NCI-H526 (cell line): ENCODE measurements at regions not wholly inside any gene's neighbourhood (a gene's known extent, or its start where the extent isn't known, plus 50 kb on each side); places are given as distances from the start of the nearest gene placed in this dataset.
"Not testable (repeated sequence)": the region's sequence is repeated elsewhere in the genome, so short reads cannot be mapped to it uniquely, and the experiment has no call there.

ENCODE experiments used
- DNase-seq, 2 experiments: peaks; one replicate each; lab custom pipeline; 2025; lab: John Stamatoyannopoulos, UW

DNA sequence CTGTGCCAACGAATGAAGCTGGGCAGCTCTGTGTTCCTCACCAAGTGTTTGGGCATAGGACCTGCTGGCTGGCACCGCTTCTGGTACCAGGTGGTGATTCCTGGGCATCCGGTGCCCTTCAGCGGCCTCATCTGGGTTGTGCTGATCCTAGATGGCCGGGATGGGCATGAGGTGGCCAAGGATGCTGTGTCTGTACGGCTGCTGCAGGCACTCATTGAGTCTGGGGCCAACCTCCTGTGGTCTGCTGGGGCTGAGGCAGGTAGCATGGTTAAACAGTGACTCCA, 96.1 kb upstream of the PLEKHM1 start:
- not testable (repeated sequence) for DNase-seq

DNA sequence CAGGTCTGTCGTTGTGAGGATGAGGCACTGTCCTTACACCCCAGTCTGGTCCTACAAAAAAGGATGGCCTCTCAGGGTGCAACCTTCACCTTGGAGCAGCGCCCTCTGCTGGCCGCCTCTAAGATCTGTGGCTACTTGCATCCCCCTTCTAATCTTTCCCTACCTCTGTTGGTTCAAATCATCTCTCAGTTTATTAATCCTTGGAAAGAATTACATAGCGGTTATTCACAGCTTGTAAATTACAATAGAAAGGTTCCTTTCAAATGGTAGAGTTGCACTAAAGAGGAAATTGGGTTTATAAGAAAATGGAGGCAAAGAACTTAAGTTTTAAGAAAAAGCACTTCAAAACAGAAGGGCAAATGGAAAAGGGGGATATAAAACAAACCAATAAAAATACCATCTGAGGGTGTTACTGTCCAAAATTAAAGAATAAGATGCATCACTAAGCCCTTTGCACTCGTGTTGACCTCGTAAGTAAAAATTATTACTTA, 102.0 kb upstream of the PLEKHM1 start:
- not testable (repeated sequence) for DNase-seq

DNA sequence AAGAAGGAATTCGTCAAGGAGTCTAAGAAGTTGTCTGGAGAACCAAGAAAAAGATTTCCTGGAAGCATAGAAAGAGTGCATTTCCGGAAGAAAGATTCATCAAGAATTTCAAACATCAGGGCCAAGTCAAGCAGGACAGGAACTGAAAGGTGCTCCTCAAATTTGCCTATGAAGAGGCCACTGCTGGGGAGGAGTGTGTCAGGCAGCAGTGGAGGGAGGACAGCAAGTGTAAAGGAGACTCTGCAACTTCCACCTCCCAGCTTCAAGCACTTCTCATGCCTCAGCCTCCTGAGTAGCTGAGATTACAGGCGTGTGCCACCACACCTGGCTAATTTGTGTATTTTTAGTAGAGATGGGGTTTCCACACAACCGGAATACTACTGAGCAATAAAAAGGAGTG, 105.8 kb upstream of the PLEKHM1 start:
- not testable (repeated sequence) for DNase-seq

- DNase-seq, result not testable (repeated sequence)
Observed at GRCh38 chr17:45600052-45601012, 109.8 kb upstream of the PLEKHM1 start.

DNA sequence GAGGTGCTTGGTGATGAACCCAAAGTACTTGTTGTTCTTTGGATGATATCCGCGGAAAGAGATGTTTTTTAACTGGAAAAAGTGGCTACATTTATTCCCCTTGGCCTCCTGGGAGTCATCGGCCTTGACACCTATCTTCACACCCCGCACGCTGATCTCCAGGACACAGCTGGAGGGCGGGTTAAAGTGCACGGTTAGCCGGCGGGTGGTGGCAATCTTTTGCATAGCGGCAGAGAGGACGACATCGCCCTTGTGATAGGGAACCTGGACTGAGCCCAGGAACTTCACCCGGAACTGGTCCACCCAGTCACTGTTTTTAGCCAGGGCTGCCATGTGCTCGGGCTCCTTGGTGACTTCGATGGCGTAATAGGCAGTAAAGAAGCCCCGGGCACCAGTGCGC, 110.5 kb upstream of the PLEKHM1 start:
- DNase-seq, result not testable (repeated sequence)

DNA sequence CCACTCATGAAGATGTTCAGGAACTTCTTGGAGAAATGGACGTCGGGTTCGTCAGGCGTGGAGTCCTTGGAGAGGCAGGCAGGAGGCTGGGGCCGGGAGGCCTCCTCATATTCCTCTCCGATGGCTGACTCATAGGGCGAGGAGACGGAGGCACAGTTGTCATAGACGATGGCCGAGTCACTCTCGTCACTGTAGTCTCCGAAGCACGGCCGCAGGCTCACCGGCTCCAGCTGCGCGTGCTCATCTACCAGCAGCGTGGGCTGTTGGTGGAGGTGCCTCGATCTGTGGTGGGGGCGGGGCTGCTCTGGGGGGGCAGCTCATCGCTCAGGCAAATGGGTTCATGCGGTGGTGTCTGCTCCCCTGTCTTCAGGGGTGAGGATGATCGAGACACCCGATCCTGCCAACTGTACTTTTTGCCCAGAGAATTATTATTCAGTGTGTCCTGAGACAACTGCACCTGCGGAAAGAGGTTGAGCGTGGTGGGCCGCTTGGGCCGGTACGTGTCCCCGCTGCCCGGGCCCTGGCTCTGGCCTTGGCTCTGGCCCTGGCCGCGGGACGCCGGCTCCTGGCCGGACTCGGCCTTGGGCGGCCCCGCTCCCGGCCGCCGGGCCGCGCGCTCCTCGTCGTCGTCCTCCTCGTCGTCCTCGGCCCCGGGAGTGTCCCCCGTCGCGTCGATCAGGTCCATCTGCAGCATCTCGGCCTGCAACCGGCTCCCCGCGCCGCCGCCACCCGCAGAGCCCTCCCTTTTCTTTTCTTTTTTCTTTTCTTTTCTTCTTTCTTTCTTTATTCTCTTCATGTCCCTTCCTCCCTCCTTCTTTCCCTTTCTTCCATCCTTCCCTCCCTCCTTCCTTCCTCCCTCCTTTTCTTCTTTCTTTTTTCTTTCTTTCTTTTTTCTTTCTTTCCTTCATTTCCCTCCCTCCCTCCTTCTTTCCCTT, 111.4 kb upstream of the PLEKHM1 start:
- not testable (repeated sequence) for DNase-seq

- not testable (repeated sequence) for DNase-seq
Observed at GRCh38 chr17:45605751-45606150, 115.2 kb upstream of the PLEKHM1 start.

GRCh38 chr17:45619984-45620405, 129.5 kb upstream of the PLEKHM1 start:
- DNase-seq, result not testable (repeated sequence)

DNA sequence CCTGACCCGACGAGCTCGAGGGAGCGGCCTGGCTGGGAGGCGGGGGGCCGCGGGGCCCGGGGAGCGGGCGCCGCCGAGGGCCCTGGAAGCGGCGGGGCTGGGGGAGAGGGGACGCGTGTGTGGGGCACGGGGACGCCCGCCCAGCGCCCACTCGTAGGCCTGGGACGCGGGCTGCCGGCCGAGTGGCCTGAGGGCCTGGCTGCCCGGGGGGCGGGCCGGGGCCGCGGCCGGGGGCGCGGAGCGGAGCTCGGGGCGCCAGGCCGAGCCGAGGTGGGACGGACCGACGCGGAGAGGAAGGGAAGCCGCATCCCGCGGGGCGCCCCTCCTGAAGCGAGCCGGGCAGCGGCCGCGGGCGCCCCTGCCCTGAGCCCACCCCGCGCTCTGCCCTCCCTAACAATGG, 129.9 kb upstream of the PLEKHM1 start:
- not testable (repeated sequence) for DNase-seq

DNA sequence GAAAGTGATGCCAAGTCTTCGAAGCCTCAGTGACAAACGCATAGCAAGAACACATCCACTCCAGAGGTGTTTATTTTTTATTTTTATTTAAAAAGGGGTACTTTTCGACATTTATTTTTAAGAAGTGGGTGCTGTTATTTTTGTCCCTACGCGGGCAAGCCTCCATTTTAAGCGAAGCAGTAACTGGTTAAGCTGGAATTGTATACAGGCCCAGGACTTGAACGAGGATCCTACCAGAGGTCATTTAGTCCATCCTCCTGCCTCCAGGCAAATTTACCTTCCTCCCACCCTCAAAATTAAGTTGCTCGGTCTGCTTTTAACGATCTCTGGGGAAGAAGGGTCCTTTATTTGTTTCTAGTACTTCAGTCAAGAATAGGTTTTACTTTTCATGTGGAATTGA, 130.6 kb upstream of the PLEKHM1 start:
- not testable (repeated sequence) for DNase-seq

DNA sequence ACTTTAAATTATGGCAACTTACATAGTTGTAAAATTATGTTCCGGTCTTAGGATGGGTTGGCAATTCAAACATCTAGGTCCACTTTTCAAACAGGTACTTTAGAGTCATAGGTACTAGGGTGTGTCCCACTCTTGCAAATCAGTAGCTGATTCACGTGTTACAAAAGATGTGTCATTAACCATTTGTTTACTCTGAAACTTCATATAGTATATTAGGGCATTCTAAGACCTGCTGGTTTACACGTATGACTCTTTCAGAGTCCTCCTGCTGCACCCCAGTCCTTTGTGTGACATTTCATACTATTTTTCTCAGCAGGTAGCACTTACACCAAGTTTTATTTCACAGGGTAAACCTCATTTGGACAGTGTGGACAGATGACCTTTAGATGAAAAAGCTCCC, 131.8 kb upstream of the PLEKHM1 start:
- DNase-seq, result not testable (repeated sequence)

- DNase-seq, result no peak
Observed at GRCh38 chr17:45628019-45628418, 137.5 kb upstream of the PLEKHM1 start.

GRCh38 chr17:45631941-45632340, 141.4 kb upstream of the PLEKHM1 start:
- no peak for DNase-seq

GRCh38 chr17:45639297-45639849, 144.7 kb upstream of the CRHR1 start:
- no peak for DNase-seq

DNA sequence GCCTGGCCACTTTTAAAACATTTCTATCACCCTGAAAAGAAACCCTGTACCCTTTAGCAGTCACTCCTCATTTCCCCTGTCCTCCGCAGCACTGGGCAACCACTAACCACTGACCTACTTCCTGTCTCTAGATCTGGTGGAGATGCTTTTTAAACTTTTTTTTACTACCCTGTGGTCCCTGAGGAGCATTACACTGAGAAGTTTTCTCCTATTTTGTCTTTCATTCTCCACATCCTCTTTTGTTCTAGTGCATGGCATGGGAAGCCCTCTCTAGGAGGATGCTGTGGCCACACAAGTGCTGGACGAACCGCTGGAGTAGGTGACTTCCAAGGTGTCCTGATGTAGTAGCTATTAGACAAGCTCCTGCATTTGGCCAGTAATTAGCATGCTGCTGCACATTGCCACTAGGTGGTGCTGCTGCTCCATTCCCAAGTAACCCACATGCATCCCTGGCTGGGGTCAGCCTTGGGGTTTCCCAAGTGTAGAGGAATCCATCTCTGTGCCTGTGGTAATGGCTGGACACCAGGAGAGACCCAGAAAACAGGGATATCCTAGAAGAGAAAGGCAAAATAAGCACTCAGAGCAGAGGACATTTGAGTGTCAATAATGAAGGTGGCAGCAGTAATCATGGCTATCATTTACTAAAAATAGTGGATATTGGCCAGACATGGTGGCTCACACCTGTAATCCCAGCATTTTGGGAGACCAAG, 143.8 kb upstream of the CRHR1 start:
- no peak for DNase-seq

DNA sequence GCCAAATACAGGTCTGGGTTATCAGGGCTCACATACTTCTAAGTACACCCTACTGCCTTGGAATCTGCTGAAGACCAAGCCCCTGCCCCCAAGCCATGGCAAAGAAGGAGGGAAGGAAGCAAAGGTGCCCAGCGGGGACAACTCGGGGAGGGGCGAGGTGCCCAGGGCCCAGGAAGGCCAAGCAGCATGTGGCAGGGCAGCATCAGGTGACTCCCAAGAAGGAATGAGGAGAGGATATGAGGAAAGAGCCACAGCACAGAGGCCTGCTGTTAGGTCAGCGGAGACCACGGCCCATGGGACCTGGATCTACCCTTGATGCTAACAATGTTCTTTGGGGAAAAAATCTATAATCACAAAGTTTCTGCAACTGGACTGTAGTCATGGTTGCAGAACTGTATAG, 142.6 kb upstream of the CRHR1 start:
- no peak for DNase-seq

DNA sequence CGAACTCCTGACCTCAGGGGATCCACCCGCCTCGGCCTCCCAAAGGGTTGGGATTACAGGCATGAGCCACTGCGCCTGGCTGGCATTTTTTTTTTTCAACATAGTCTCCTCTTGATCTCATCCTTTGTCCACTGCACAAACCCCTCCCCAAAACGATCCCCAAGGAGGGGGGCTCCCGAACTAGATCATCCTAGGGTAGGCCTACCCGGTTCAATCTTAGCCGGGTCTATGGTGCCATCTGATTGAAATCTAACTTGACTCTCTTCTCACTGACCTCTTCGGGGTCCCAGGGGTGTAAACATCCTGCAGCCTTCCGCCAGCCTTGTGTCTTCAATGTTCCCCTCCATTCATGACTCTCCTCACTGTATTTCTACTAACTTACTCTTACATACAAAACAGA, 140.5 kb upstream of the CRHR1 start:
- no peak for DNase-seq

GRCh38 chr17:45644637-45645036, 139.5 kb upstream of the CRHR1 start:
- DNase-seq, result not testable (repeated sequence)

DNA sequence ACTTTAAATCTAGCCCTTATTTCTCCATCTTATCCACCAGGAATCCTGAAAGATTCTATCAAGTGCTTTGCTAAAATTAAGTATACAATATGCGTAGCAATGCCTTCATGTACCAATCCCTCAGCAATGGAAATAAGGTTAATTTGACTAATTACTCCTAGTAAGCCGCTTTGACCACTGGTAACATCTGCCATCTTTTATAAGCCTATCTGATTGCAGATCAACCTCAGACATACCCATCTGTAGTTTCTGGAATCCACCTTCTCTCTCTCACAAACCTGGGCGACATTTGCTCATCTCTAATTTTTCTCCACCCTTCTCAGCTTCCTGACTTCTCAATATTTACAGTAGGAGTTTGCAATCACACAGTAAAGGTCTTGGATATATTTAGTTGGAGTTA, 138.8 kb upstream of the CRHR1 start:
- DNase-seq, result peak; percentile 24 to 42

DNA sequence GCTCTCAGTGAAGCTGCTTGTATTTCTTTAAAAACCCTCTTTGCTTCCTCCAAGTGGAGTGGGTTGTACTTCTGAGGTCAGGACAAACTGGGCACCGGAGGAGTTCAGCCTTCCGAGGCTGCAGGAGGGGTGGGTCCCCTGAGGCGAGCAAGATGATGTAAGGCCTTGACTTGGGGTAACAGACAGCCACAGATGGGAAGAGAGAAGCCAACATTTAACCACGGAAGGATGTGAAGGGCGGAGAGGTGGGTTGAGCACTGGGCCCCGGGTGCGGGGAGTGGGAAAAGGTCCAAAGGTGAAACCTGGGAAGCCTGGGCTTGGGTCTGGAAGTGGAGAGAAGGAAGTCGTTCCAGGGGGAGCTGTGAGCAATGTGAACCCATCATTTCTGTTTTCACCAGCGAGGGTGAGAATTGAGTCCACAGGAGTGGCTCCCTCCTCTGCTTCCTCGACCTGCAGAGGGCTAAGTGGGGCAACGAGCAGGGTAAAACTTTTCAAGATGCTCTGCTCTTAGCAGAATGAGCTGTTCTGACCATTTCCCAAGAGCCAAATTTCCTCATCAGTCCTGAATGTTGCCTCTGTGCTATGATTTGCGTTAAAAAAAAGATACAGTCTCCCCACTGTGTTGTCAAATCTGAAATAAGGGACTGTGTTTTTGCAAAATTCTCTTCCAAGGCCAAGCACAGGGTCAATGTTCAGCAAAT, 137.7 kb upstream of the CRHR1 start:
- peak in 1 of 2 experiments; percentile 57 for DNase-seq

GRCh38 chr17:45648642-45649041, 135.5 kb upstream of the CRHR1 start:
- DNase-seq, result no peak
